GM21786 (cell line): ENCODE measurements at regions not wholly inside any gene's neighbourhood (a gene's known extent, or its start where the extent isn't known, plus 50 kb on each side); places are given as distances from the start of the nearest gene placed in this dataset.
"Not testable (repeated sequence)": the region's sequence is repeated elsewhere in the genome, so short reads cannot be mapped to it uniquely, and the experiment has no call there.

ENCODE experiments used
- ATAC-seq: cut with Tn5 transposase; IDR thresholded peaks from one replicate; pipeline ENCODE4 v1.9.1; 2021; ENCODE audit not compliant: unreplicated experiment

- ATAC-seq: no peak
These were observed 171.2 kb downstream of the TEX29 start for GRCh38 chr13:111491659-111492058.

- ATAC-seq: no peak
These were observed 172.0 kb downstream of the TEX29 start for GRCh38 chr13:111492341-111492950.

GRCh38 chr13:111492958-111493357, 172.5 kb downstream of the TEX29 start:
- no peak for ATAC-seq

GRCh38 chr13:111493468-111493867, 173.0 kb downstream of the TEX29 start:
- ATAC-seq: no peak

- ATAC-seq: no peak
These were observed 174.2 kb downstream of the TEX29 start for GRCh38 chr13:111494641-111495040.

- not testable (repeated sequence) for ATAC-seq
These were observed 181.4 kb downstream of the TEX29 start for GRCh38 chr13:111501596-111502535.

- ATAC-seq: no peak
These were observed 182.5 kb downstream of the TEX29 start for GRCh38 chr13:111502957-111503356.

GRCh38 chr13:111503376-111503775, 182.9 kb downstream of the TEX29 start:
- ATAC-seq: no peak

GRCh38 chr13:111503905-111504695, 183.7 kb downstream of the TEX29 start:
- no peak for ATAC-seq

- no peak for ATAC-seq
These were observed 184.8 kb downstream of the TEX29 start for GRCh38 chr13:111505175-111505777.

- ATAC-seq: no peak
These were observed 185.7 kb downstream of the TEX29 start for GRCh38 chr13:111506125-111506524.

GRCh38 chr13:111506621-111507020, 186.2 kb downstream of the TEX29 start:
- ATAC-seq: no peak

GRCh38 chr13:111508164-111508870, 187.9 kb downstream of the TEX29 start:
- ATAC-seq: no peak

- no peak for ATAC-seq
These were observed 188.6 kb downstream of the TEX29 start for GRCh38 chr13:111508902-111509509.

GRCh38 chr13:111510502-111511218, 190.2 kb downstream of the TEX29 start:
- no peak for ATAC-seq

- no peak for ATAC-seq
These were observed 190.8 kb downstream of the TEX29 start for GRCh38 chr13:111511219-111511732.

- no peak for ATAC-seq
These were observed 191.5 kb downstream of the TEX29 start for GRCh38 chr13:111511805-111512504.

GRCh38 chr13:111512707-111513106, 192.3 kb downstream of the TEX29 start:
- ATAC-seq: no peak
